H1 (cell line): ENCODE measurements at regions not wholly inside any gene's neighbourhood (a gene's known extent, or its start where the extent isn't known, plus 50 kb on each side); places are given as distances from the start of the nearest gene placed in this dataset.

Experiments used
- CTCF ChIA-PET: fragments of 300-600 bp; sonication (Branson Sonifier 250); formaldehyde crosslinking; loops from one replicate; lab custom pipeline; 2021; ENCODE audit not compliant: partially characterized antibody; lab: Charles Lee
- POLR2A ChIA-PET: fragments of 300-600 bp; sonication (Branson Sonifier 250); formaldehyde crosslinking; loops from one replicate; lab custom pipeline; 2021; ENCODE audit warnings: inconsistent platforms; ENCODE audit not compliant: partially characterized antibody; lab: Charles Lee
- DNase-seq, 2 experiments: peaks; one replicate each; pipeline versions ENCODE4 v3.0.0 to v3.0.0-alpha.2; 2010 to 2022; ENCODE audit warnings: low spot score in 2 of 2, low read depth in 1 of 2, mixed read lengths in 1 of 2
- FAIRE-seq: peaks from 2 replicates; lab custom pipeline; 2011; peaks lifted over from hg19 to GRCh38; lab: Jason Lieb, UNC
- H2AFZ ChIP-seq: 2 replicates; pipeline ENCODE4 v1.8.1; 2012; ENCODE audit warnings: low read length, inconsistent platforms
- H2AK5ac ChIP-seq: 2 replicates; pipeline ENCODE4 v1.6.1; 2013; ENCODE audit warnings: low read depth, low read length
- H2BK120ac ChIP-seq: replicated peaks from 2 replicates; pipeline ENCODE3; 2013; ENCODE audit warnings: low read depth, low read length, inconsistent platforms
- H2BK12ac ChIP-seq: 2 replicates; pipeline ENCODE4 v1.6.1; 2013; ENCODE audit warnings: low read depth, low read length
- H2BK15ac ChIP-seq: 2 replicates; pipeline ENCODE4 v1.6.1; 2013; ENCODE audit warnings: low read length
- H2BK20ac ChIP-seq: 2 replicates; pipeline ENCODE4 v1.6.1; 2013; ENCODE audit warnings: low read length
- H2BK5ac ChIP-seq: 2 replicates; pipeline ENCODE4 v1.6.1; 2013; ENCODE audit warnings: low read depth, low read length
- H3K14ac ChIP-seq: 2 replicates; pipeline ENCODE4 v1.6.1; 2013; ENCODE audit warnings: inconsistent platforms; ENCODE audit not compliant: insufficient read length
- H3K18ac ChIP-seq: 2 replicates; pipeline ENCODE4 v1.6.1; 2013; ENCODE audit warnings: low read length; ENCODE audit errors: extremely low read depth
- H3K23ac ChIP-seq: 2 replicates; pipeline ENCODE4 v1.6.1; 2013; ENCODE audit warnings: inconsistent platforms; ENCODE audit not compliant: insufficient read length
- H3K23me2 ChIP-seq: 2 replicates; pipeline ENCODE4 v1.6.1; 2013; ENCODE audit warnings: low read depth, low read length
- H3K27ac ChIP-seq: 2 replicates; pipeline ENCODE4 v1.6.1; 2011; ENCODE audit warnings: low read depth, low read length, inconsistent platforms
- H3K27me3 ChIP-seq, 4 experiments: replicated peaks in 1 of 4; 1 replicate in 1 of 4; 2 replicates in 3 of 4; pipeline versions ENCODE4 v1.6.1 to v1.8.1; 2011 to 2013; ENCODE audit warnings: low read length in 3 of 4, mild to moderate bottlenecking in 3 of 4, inconsistent platforms in 2 of 4, mixed read lengths in 2 of 4, moderate library complexity in 1 of 4; ENCODE audit not compliant: control insufficient read depth in 3 of 4, insufficient read depth in 3 of 4; ENCODE audit errors: extremely low read depth in 1 of 4
- H3K36me3 ChIP-seq, 4 experiments: 2 replicates each; pipeline versions ENCODE4 v1.6.1 to v1.8.1; 2011 to 2013; ENCODE audit warnings: mild to moderate bottlenecking in 4 of 4, low read length in 3 of 4, moderate library complexity in 2 of 4, control low read depth in 1 of 4, inconsistent platforms in 1 of 4; ENCODE audit not compliant: insufficient read depth in 4 of 4, control insufficient read depth in 2 of 4
- H3K4ac ChIP-seq: replicated peaks from 2 replicates; pipeline ENCODE3; 2013; ENCODE audit warnings: low read length, low read depth, mixed read lengths, inconsistent platforms; ENCODE audit not compliant: insufficient read length
- H3K4me1 ChIP-seq, 4 experiments: replicated peaks in 1 of 4; 1 replicate in 1 of 4; 2 replicates in 3 of 4; pipeline versions ENCODE4 v1.6.1 to v1.8.1; 2011 to 2013; ENCODE audit warnings: low read length in 3 of 4, inconsistent platforms in 2 of 4, mixed read lengths in 1 of 4; ENCODE audit not compliant: insufficient read depth in 4 of 4, control insufficient read depth in 3 of 4
- H3K4me2 ChIP-seq, 2 experiments: 2 replicates each; pipeline versions ENCODE4 v1.6.1 to v1.8.1; 2011 to 2013; ENCODE audit warnings: low read depth in 2 of 2, low read length in 2 of 2, control low read depth in 1 of 2, inconsistent platforms in 1 of 2, mild to moderate bottlenecking in 1 of 2; ENCODE audit not compliant: insufficient read depth in 1 of 2
- H3K4me3 ChIP-seq, 4 experiments: fragments of 200-600, 300-600 bp in 1 of 4; sonication (generic), shearing (Covaris generic), sonication (Bioruptor Twin) in 1 of 4; 2 replicates each; pipeline versions ENCODE4 v1.5.1 to v1.8.1; 2011 to 2016; ENCODE audit warnings: low read length in 4 of 4, low read depth in 3 of 4, control low read depth in 2 of 4, inconsistent platforms in 2 of 4, mild to moderate bottlenecking in 2 of 4, mixed read lengths in 1 of 4, moderate library complexity in 1 of 4; ENCODE audit not compliant: insufficient read depth in 2 of 4; ENCODE audit errors: extremely low read depth in 1 of 4
- H3K56ac ChIP-seq: replicated peaks from 2 replicates; pipeline ENCODE3; 2013; ENCODE audit warnings: low read depth, mild to moderate bottlenecking, mixed read lengths, low read length, inconsistent platforms; ENCODE audit not compliant: insufficient read length
- H3K79me1 ChIP-seq: 2 replicates; pipeline ENCODE4 v1.6.1; 2013; ENCODE audit warnings: low read depth, low read length, control low read depth
- H3K79me2 ChIP-seq, 2 experiments: 2 replicates each; pipeline versions ENCODE4 v1.6.1 to v1.8.1; 2012 to 2013; ENCODE audit warnings: low read length in 2 of 2, mild to moderate bottlenecking in 2 of 2, inconsistent platforms in 1 of 2; ENCODE audit not compliant: insufficient read depth in 2 of 2, control insufficient read depth in 1 of 2
- H3K9ac ChIP-seq, 4 experiments: replicated peaks in 1 of 4; 1 replicate in 1 of 4; 2 replicates in 3 of 4; pipeline versions ENCODE4 v1.6.1 to v1.8.1; 2011 to 2013; ENCODE audit warnings: low read depth in 3 of 4, low read length in 3 of 4, control low read depth in 2 of 4, mild to moderate bottlenecking in 2 of 4, moderate library complexity in 2 of 4, inconsistent platforms in 1 of 4; ENCODE audit errors: extremely low read depth in 1 of 4
- H3K9me3 ChIP-seq, 2 experiments: 2 replicates each; pipeline versions ENCODE4 v1.6.1 to v1.8.1; 2012 to 2013; ENCODE audit warnings: mild to moderate bottlenecking in 2 of 2, moderate library complexity in 2 of 2, control low read depth in 1 of 2, inconsistent platforms in 1 of 2, low read depth in 1 of 2, low read length in 1 of 2, mixed read lengths in 1 of 2; ENCODE audit not compliant: insufficient read depth in 2 of 2
- H4K20me1 ChIP-seq, 2 experiments: replicated peaks in 1 of 2; 2 replicates each; pipeline versions ENCODE3 to v1.8.1; 2011 to 2013; ENCODE audit warnings: inconsistent platforms in 2 of 2, low read length in 2 of 2, mild to moderate bottlenecking in 1 of 2; ENCODE audit not compliant: insufficient read depth in 2 of 2, control insufficient read depth in 1 of 2
- H4K5ac ChIP-seq: 2 replicates; pipeline ENCODE4 v1.6.1; 2013; ENCODE audit warnings: low read length, low read depth, mixed read lengths, inconsistent platforms; ENCODE audit not compliant: insufficient read length
- H4K8ac ChIP-seq: 2 replicates; pipeline ENCODE4 v1.8.0; 2013; ENCODE audit warnings: mild to moderate bottlenecking, moderate library complexity, low read length, inconsistent platforms; ENCODE audit not compliant: insufficient read depth; ENCODE audit errors: extremely low read depth
- H4K91ac ChIP-seq: replicated peaks from 2 replicates; pipeline ENCODE3; 2013; ENCODE audit warnings: low read length, mixed read lengths, inconsistent platforms; ENCODE audit not compliant: insufficient read length
- WGBS, 2 experiments: shearing (Covaris generic) in 1 of 2; methylation state at CpG; one replicate each; pipeline versions ENCODE4 v1.1.6 to v1.1.7; 2013 to 2015; ENCODE audit warnings: low lambda C conversion rate in 2 of 2, mixed read lengths in 2 of 2, inconsistent platforms in 1 of 2, low coverage in 1 of 2, missing lambda C conversion rate in 1 of 2; ENCODE audit not compliant: insufficient replicate concordance in 2 of 2, insufficient coverage in 1 of 2, insufficient read length in 1 of 2; ENCODE audit errors: extremely low coverage in 1 of 2, missing lambda C conversion rate in 1 of 2; 5-methylcytosine and 5-hydroxymethylcytosine counted together
- TF ChIP-seq, protein P1 (sequence below): IDR thresholded peaks from 2 replicates; pipeline ENCODE4 v1.6.1; 2012; ENCODE audit warnings: inconsistent platforms

DNA sequence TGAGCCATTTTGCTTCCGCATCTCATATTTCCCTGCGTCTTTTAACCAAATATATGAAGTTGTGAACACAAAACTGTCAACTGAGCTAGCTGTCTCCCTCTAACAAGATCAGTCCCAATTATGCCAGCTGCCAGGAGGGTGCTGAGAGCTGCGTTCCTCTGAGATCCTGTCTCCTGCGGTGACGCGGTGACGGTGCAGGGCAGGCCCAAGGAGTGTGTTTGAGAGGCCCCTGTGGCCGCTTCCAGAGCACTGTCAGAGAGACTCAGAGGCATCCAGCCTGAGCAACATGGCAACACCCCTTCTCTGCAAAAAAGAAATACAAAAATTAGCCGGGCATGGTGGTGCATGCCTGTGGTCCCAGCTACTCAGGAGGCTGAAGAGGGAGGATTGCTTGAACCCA is 126.3 kb upstream of the FOXD4L5 start:
- Histone ChIP-seq H3K4me2 (no peak overlapping the region), H3K79me1 (no peaks in the 10 kb centered on the region), H3K18ac (no peak overlapping the region), H2AK5ac (no peak overlapping the region), H2BK12ac (no peak overlapping the region), H4K91ac (no peak overlapping the region), H3K4ac (no peak overlapping the region), H2BK15ac (no peak overlapping the region), H3K27me3 (no peaks in the 10 kb centered on the region), H3K4me1 (no peaks in the 10 kb centered on the region), H3K36me3 (no peaks in the 10 kb centered on the region), H3K9me3 (peaks cover 0 to 67% of the 10 kb centered on the region in 2 experiments; a peak in 2 of 4 replicates), H3K9ac (no peak overlapping the region), H4K5ac (no peak overlapping the region), H2AFZ (no peak overlapping the region), H2BK20ac (no peak overlapping the region), H2BK120ac (no peak overlapping the region), H3K79me2 (no peaks in the 10 kb centered on the region), H4K20me1 (no peaks in the 10 kb centered on the region), H3K27ac (no peak overlapping the region), H4K8ac (no peak overlapping the region), H2BK5ac (no peak overlapping the region), H3K23me2 (no peaks in the 10 kb centered on the region), H3K56ac (no peak overlapping the region), H3K23ac (no peak overlapping the region), H3K14ac (no peak overlapping the region), H3K4me3 (no peak overlapping the region)
- TF ChIP-seq, protein P1, sequence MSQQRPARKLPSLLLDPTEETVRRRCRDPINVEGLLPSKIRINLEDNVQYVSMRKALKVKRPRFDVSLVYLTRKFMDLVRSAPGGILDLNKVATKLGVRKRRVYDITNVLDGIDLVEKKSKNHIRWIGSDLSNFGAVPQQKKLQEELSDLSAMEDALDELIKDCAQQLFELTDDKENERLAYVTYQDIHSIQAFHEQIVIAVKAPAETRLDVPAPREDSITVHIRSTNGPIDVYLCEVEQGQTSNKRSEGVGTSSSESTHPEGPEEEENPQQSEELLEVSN = no peak
- ChIA-PET CTCF (no interaction called here), POLR2A (no interaction called here)
- no peak for DNase-seq
- 88% methylated on average over 1 of the region's 9 CpGs; no CpG with 5 or more reads in 1 of the 2 experiments for WGBS, 2 experiments
- FAIRE-seq = no peak
